Left renal cortex interstitium (tissue), 4 donors: ENCODE measurements at regions not wholly inside any gene's neighbourhood (a gene's known extent, or its start where the extent isn't known, plus 50 kb on each side); places are given as distances from the start of the nearest gene placed in this dataset.

ENCODE experiments used
- DNase-seq, 4 donors: peaks; one replicate each; pipeline ENCODE4 v3.0.0-alpha.2; 2013; ENCODE audit warnings: low read depth in 4 of 4, low spot score in 2 of 4, missing footprints in 1 of 4

GRCh38 chr1:8147956-8148355, 121.8 kb upstream of the ERRFI1 start:
- DNase-seq, result no peak

GRCh38 chr1:8146257-8146855, 120.2 kb upstream of the ERRFI1 start:
- no peak for DNase-seq

GRCh38 chr1:8145545-8146202, 119.6 kb upstream of the ERRFI1 start:
- DNase-seq, result no peak

- no peak for DNase-seq
Measured at GRCh38 chr1:8144323-8144722, 118.2 kb upstream of the ERRFI1 start.

GRCh38 chr1:8142955-8143629, 117.0 kb upstream of the ERRFI1 start:
- DNase-seq, result no peak

GRCh38 chr1:8139941-8140340, 113.8 kb upstream of the ERRFI1 start:
- DNase-seq, result no peak

- DNase-seq, result no peak
Measured at GRCh38 chr1:8139383-8139782, 113.3 kb upstream of the ERRFI1 start.

GRCh38 chr1:8138673-8139072, 112.6 kb upstream of the ERRFI1 start:
- DNase-seq, result no peak

- peak; percentile 55 to 67 (median 66) for DNase-seq
Measured at GRCh38 chr1:8137481-8138244, 111.6 kb upstream of the ERRFI1 start.

GRCh38 chr1:8136766-8137165, 110.7 kb upstream of the ERRFI1 start:
- no peak for DNase-seq

GRCh38 chr1:8135250-8135649, 109.1 kb upstream of the ERRFI1 start:
- no peak for DNase-seq

GRCh38 chr1:8134546-8135235, 108.6 kb upstream of the ERRFI1 start:
- no peak for DNase-seq

GRCh38 chr1:8133657-8134430, 107.7 kb upstream of the ERRFI1 start:
- DNase-seq, result no peak

- DNase-seq, result no peak
Measured at GRCh38 chr1:8133190-8133589, 107.1 kb upstream of the ERRFI1 start.

- DNase-seq, result no peak
Measured at GRCh38 chr1:8127171-8127641, 101.1 kb upstream of the ERRFI1 start.

- no peak for DNase-seq
Measured at GRCh38 chr1:8122477-8123407, 96.6 kb upstream of the ERRFI1 start.

GRCh38 chr1:8122160-8122476, 96.0 kb upstream of the ERRFI1 start:
- DNase-seq, result no peak

- no peak for DNase-seq
Measured at GRCh38 chr1:8121261-8122159, 95.4 kb upstream of the ERRFI1 start.
